ENCODE measurements at regions not wholly inside any gene's neighbourhood (a gene's known extent, or its start where the extent isn't known, plus 50 kb on each side); places are given as distances from the start of the nearest gene placed in this dataset.

- no peak for DNase-seq
Observed at GRCh38 chr7:106165337-106165736, 53.2 kb upstream of the SYPL1 start.

DNA sequence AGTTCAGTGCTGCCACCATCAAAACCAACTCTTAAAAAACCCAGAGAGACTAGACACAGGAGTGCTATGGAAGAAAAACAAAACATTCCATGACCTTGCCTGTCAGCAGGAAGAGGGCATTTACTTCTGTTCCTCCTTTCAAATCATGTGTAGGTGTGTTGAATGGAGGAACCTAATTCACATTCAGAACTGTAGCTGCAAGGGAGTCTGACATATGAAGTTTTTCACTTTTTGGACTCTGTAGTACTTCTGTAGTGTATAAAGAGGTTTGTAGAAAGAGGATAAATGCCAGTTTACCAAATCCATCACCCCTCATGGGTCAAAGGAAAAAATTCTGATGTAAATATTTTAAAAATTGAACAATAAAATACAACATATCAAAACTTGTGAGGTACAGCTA is 51.1 kb upstream of the SYPL1 start:
- no peak for DNase-seq
